ENCODE measurements at regions not wholly inside any gene's neighbourhood (a gene's known extent, or its start where the extent isn't known, plus 50 kb on each side); places are given as distances from the start of the nearest gene placed in this dataset.
"Not testable (repeated sequence)": the region's sequence is repeated elsewhere in the genome, so short reads cannot be mapped to it uniquely, and the experiment has no call there.

DNA sequence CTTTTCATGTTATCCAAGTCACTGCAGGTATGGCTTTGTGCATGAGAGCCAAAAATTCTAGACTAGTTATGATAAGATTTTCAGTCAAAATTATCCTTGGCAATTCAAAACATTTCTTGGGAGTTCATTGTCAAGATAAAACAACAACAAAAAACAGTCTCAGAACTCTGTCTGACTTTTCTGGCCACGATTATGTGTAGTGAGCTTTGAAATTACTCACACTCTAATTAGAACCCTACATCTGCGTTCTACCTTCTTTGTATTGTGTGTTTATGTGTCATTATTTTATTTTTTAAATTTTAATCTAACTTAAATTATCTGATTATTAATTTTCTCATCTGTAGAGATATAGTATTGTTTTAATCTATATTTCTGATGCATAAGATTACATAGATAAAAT is 459.2 kb downstream of the FRK start:
- H3K9me3 ChIP-seq (ENCODE audit: insufficient read depth, low read depth, low read length) = no peaks in the 10 kb centered on the region
- H3K27me3 ChIP-seq (ENCODE audit: insufficient read depth, low read length) = no peaks in the 10 kb centered on the region
- H3K4me3 ChIP-seq (ENCODE audit: low read length) = no peak overlapping the region
- no peak overlapping the region for H3K9ac ChIP-seq (ENCODE audit: low read depth, low read length)
- no peaks in the 10 kb centered on the region for H3K4me1 ChIP-seq (ENCODE audit: insufficient read depth, low read length)
- no peaks in the 10 kb centered on the region for H3K36me3 ChIP-seq (ENCODE audit: insufficient read depth, low read length)
- H3K27ac ChIP-seq (ENCODE audit: low read depth, low read length) = no peak overlapping the region
- WGBS = no CpG with 5 or more reads among the region's 2 CpGs

DNA sequence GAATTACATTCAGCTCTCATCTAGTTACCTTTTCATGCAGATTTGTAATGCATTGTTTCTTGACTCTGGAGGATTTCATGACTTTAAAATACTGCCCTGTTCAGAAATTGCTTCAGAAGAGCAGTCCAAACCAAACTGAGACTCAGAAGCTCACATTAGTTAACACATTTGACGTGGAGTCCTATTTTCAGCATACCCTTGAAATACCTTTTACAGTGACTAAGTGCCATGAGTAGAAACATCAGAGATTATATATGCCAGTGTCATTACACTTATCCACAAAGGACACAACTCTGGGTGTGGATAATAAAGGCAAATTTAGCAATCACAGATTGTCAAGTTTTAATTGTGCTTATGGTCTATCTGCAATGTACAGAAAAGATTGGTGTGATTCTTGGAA is 459.6 kb downstream of the FRK start:
- no peak overlapping the region for H3K9ac ChIP-seq (ENCODE audit: low read depth, low read length)
- WGBS = 95% methylated on average over 1 of the region's 1 CpG
- H3K4me1 ChIP-seq (ENCODE audit: insufficient read depth, low read length) = no peaks in the 10 kb centered on the region
- H3K9me3 ChIP-seq (ENCODE audit: insufficient read depth, low read depth, low read length) = no peaks in the 10 kb centered on the region
- H3K27ac ChIP-seq (ENCODE audit: low read depth, low read length) = no peak overlapping the region
- no peaks in the 10 kb centered on the region for H3K36me3 ChIP-seq (ENCODE audit: insufficient read depth, low read length)
- H3K27me3 ChIP-seq (ENCODE audit: insufficient read depth, low read length) = no peaks in the 10 kb centered on the region
- no peak overlapping the region for H3K4me3 ChIP-seq (ENCODE audit: low read length)

DNA sequence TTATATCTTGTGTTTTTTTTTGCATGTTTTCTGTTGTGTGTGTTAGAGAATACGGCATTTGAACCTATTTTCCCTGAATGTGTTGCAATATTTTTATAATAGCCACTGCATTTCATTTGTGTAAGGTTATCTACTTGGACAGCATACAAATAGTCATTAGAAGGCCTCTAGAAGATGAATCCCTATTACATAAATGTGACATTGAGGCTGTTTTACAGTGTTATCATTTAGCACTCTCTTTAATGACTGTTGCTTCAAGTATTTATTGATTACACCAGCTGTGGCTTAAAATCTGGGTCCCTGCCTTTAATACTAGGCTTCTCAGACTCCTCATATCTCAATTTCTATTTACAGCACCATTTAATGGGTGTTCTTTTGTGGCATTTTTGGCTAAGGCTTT is 465.8 kb downstream of the FRK start:
- Histone ChIP-seq H3K27ac (ENCODE audit: low read depth, low read length) (no peak overlapping the region), H3K36me3 (ENCODE audit: insufficient read depth, low read length) (no peaks in the 10 kb centered on the region), H3K9ac (ENCODE audit: low read depth, low read length) (no peak overlapping the region), H3K27me3 (ENCODE audit: insufficient read depth, low read length) (no peaks in the 10 kb centered on the region), H3K4me1 (ENCODE audit: insufficient read depth, low read length) (no peaks in the 10 kb centered on the region), H3K4me3 (ENCODE audit: low read length) (no peak overlapping the region), H3K9me3 (ENCODE audit: insufficient read depth, low read depth, low read length) (no peaks in the 10 kb centered on the region)
- 100% methylated on average over 1 of the region's 1 CpG for WGBS

- WGBS = 100% methylated on average over 1 of the region's 2 CpGs
- no peak overlapping the region for H3K4me3 ChIP-seq (ENCODE audit: low read length)
- H3K9me3 ChIP-seq (ENCODE audit: insufficient read depth, low read depth, low read length) = no peaks in the 10 kb centered on the region
- H3K27ac ChIP-seq (ENCODE audit: low read depth, low read length) = no peak overlapping the region
- H3K27me3 ChIP-seq (ENCODE audit: insufficient read depth, low read length) = no peaks in the 10 kb centered on the region
- no peak overlapping the region for H3K9ac ChIP-seq (ENCODE audit: low read depth, low read length)
- no peaks in the 10 kb centered on the region for H3K36me3 ChIP-seq (ENCODE audit: insufficient read depth, low read length)
- no peaks in the 10 kb centered on the region for H3K4me1 ChIP-seq (ENCODE audit: insufficient read depth, low read length)
Measured at GRCh38 chr6:115592025-115592424, 468.7 kb downstream of the FRK start.

DNA sequence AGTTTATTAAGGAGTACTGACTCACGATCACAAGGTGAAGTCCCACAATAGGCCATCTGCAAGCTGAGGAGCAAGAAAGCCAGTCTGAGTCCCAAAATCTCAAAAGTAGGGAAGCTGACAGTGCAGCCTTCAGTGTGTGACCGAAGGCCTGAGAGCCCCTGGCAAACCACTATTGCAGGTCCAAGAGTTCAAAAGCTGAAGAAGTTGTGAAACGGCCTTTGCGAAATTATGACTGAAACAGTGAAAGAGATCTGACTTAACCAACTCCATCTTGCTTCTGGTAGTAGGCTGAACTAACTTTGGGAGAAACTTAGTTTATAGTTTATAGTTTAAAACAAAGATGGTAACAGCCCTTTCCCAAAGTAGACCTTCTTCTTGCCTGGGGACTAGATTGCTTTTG is 471.6 kb downstream of the FRK start:
- WGBS = 95% methylated on average over 4 of the region's 4 CpGs
- H3K4me3 ChIP-seq (ENCODE audit: low read length); H3K27me3 ChIP-seq (ENCODE audit: insufficient read depth, low read length); H3K9ac ChIP-seq (ENCODE audit: low read depth, low read length); H3K36me3 ChIP-seq (ENCODE audit: insufficient read depth, low read length); H3K9me3 ChIP-seq (ENCODE audit: insufficient read depth, low read depth, low read length); H3K4me1 ChIP-seq (ENCODE audit: insufficient read depth, low read length); H3K27ac ChIP-seq (ENCODE audit: low read depth, low read length): not testable (repeated sequence)

DNA sequence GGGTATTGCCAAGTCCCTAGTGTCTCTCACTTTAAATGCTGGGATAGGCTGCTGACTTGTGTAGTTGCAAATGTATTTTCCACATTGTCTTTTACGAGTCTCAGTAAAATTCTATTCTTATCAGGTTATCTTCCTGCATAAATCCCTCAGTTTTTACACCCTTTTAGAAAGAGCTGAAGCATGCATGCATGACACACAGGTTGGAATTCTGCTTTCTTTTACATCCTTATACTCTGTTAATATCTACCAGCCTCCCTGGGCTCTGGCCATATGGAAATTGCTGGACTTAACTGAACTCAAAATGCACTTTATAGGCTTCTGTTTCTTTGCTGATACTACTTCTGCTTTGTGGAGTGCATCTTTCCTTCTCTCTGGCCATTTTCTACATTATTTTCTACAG is 477.4 kb downstream of the FRK start:
- H3K9me3 ChIP-seq (ENCODE audit: insufficient read depth, low read depth, low read length) = no peaks in the 10 kb centered on the region
- H3K9ac ChIP-seq (ENCODE audit: low read depth, low read length) = no peak overlapping the region
- H3K36me3 ChIP-seq (ENCODE audit: insufficient read depth, low read length) = no peaks in the 10 kb centered on the region
- no peak overlapping the region for H3K27ac ChIP-seq (ENCODE audit: low read depth, low read length)
- 97% methylated on average over 1 of the region's 1 CpG for WGBS
- H3K4me3 ChIP-seq (ENCODE audit: low read length) = no peak overlapping the region
- H3K27me3 ChIP-seq (ENCODE audit: insufficient read depth, low read length) = no peaks in the 10 kb centered on the region
- no peaks in the 10 kb centered on the region for H3K4me1 ChIP-seq (ENCODE audit: insufficient read depth, low read length)

DNA sequence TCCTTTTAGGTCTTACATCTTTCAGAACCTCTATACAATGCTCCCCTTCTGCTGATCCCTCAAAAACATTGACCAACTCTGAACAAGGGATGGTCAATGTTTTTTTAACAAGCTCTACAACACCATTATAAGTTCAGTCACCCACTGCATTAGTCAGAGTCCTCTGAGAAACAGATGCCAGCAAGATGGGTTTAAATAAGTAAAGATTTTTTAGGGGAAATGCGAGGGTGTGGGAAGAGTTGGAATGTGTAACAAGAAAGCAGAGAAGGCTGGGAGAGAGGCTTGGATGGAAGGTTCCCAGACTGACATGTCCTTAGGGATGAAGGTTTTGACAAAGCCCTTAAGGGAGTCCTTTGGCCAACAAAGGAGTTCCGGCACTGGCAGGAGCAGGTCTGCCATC is 478.3 kb downstream of the FRK start:
- H3K27ac ChIP-seq (ENCODE audit: low read depth, low read length) = no peak overlapping the region
- no peak overlapping the region for H3K9ac ChIP-seq (ENCODE audit: low read depth, low read length)
- H3K4me1 ChIP-seq (ENCODE audit: insufficient read depth, low read length) = no peaks in the 10 kb centered on the region
- no peaks in the 10 kb centered on the region for H3K9me3 ChIP-seq (ENCODE audit: insufficient read depth, low read depth, low read length)
- H3K27me3 ChIP-seq (ENCODE audit: insufficient read depth, low read length) = no peaks in the 10 kb centered on the region
- WGBS = 93% methylated on average over 2 of the region's 2 CpGs
- H3K36me3 ChIP-seq (ENCODE audit: insufficient read depth, low read length) = no peaks in the 10 kb centered on the region
- no peak overlapping the region for H3K4me3 ChIP-seq (ENCODE audit: low read length)

DNA sequence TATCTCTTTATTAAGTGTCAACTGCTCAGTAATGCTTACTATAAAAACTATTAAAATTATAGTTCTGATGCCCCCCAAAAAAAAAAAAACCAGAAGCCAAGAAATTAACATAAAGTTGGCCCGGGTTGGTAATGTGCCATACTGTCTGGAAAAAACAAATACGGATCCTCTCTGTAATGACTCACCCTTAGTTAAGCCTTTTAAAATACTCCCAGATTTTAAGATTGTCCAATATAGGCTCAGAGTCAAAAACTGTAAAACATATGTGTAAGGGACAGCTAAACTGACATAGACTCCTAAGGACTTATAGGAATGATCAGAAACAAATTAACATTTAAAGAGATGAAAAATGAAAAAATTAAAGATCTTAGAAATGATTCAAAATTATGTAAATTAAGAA is 481.1 kb downstream of the FRK start:
- not testable (repeated sequence) for H3K9ac ChIP-seq (ENCODE audit: low read depth, low read length); H3K4me1 ChIP-seq (ENCODE audit: insufficient read depth, low read length); H3K27me3 ChIP-seq (ENCODE audit: insufficient read depth, low read length); H3K27ac ChIP-seq (ENCODE audit: low read depth, low read length); H3K36me3 ChIP-seq (ENCODE audit: insufficient read depth, low read length); H3K9me3 ChIP-seq (ENCODE audit: insufficient read depth, low read depth, low read length); H3K4me3 ChIP-seq (ENCODE audit: low read length)
- no CpG with 5 or more reads among the region's 2 CpGs for WGBS

DNA sequence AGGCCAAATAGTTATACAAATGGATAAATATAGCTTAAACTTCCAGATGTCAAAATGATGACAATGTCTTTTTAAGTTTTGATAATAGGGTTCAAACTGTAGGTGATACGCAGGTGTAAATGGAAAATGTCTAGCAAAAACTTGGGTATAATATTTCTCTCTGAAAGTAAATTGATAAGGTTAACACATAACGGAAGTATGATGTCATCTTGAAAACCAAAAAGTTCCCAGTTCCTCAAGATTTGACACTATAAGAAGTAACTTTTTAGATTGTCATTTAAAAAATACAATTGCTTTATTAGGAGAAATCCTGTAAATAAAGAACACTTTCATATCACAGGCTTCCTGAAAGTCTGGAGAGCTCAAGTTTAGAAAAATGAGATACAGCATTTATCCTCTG is 483.4 kb downstream of the FRK start:
- H3K9me3 ChIP-seq (ENCODE audit: insufficient read depth, low read depth, low read length) = no peaks in the 10 kb centered on the region
- H3K9ac ChIP-seq (ENCODE audit: low read depth, low read length) = no peak overlapping the region
- H3K27me3 ChIP-seq (ENCODE audit: insufficient read depth, low read length) = no peaks in the 10 kb centered on the region
- H3K36me3 ChIP-seq (ENCODE audit: insufficient read depth, low read length) = no peaks in the 10 kb centered on the region
- no peak overlapping the region for H3K4me3 ChIP-seq (ENCODE audit: low read length)
- no peaks in the 10 kb centered on the region for H3K4me1 ChIP-seq (ENCODE audit: insufficient read depth, low read length)
- no peak overlapping the region for H3K27ac ChIP-seq (ENCODE audit: low read depth, low read length)
- WGBS = 93% methylated on average over 1 of the region's 2 CpGs

DNA sequence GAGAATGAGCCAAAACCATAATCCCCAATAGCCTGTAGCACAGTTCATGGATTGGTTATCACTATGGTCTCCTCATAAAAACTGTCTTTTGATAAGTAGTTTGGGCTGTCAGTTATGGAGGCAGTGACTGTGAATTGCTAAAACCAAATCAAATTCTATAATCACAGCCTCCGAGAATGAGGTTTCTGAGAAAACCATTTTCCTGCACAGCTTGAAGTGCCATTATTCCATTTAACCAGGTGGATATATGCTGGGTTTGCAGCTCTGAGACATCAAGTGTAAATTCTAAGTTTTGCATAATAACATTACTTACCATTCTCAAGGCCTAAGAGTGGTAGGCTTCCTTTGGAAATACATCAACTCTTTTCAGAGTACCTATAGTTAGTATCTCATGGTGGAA is 485.4 kb downstream of the FRK start:
- Histone ChIP-seq H3K27me3 (ENCODE audit: insufficient read depth, low read length) (no peaks in the 10 kb centered on the region), H3K9ac (ENCODE audit: low read depth, low read length) (no peak overlapping the region), H3K4me3 (ENCODE audit: low read length) (no peak overlapping the region), H3K9me3 (ENCODE audit: insufficient read depth, low read depth, low read length) (no peaks in the 10 kb centered on the region), H3K4me1 (ENCODE audit: insufficient read depth, low read length) (no peaks in the 10 kb centered on the region), H3K36me3 (ENCODE audit: insufficient read depth, low read length) (no peaks in the 10 kb centered on the region), H3K27ac (ENCODE audit: low read depth, low read length) (no peak overlapping the region)
- WGBS = no CpG with 5 or more reads among the region's 1 CpG

DNA sequence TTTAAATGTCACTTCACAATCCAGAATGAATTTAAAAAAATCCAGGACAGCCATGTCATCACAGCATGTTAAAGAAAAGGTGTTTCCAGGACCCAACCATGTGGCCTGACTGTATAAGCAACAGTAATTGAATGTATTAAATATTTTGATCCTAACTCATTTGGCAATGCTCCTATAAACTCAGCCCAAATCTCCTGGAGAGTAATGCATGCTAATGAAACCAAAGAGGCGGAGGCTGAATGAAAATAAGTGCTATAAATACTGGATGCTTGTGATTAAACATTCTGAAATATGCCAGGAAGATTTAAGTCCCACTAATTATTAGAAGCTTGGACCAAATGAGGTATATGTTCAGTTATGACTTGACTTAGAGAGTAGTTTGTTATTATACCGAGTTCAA is 486.8 kb downstream of the FRK start:
- H3K27ac ChIP-seq (ENCODE audit: low read depth, low read length) = no peak overlapping the region
- no peaks in the 10 kb centered on the region for H3K4me1 ChIP-seq (ENCODE audit: insufficient read depth, low read length)
- no peaks in the 10 kb centered on the region for H3K9me3 ChIP-seq (ENCODE audit: insufficient read depth, low read depth, low read length)
- WGBS = 87% methylated on average over 2 of the region's 2 CpGs
- H3K36me3 ChIP-seq (ENCODE audit: insufficient read depth, low read length) = no peaks in the 10 kb centered on the region
- H3K27me3 ChIP-seq (ENCODE audit: insufficient read depth, low read length) = no peaks in the 10 kb centered on the region
- no peak overlapping the region for H3K4me3 ChIP-seq (ENCODE audit: low read length)
- H3K9ac ChIP-seq (ENCODE audit: low read depth, low read length) = no peak overlapping the region

DNA sequence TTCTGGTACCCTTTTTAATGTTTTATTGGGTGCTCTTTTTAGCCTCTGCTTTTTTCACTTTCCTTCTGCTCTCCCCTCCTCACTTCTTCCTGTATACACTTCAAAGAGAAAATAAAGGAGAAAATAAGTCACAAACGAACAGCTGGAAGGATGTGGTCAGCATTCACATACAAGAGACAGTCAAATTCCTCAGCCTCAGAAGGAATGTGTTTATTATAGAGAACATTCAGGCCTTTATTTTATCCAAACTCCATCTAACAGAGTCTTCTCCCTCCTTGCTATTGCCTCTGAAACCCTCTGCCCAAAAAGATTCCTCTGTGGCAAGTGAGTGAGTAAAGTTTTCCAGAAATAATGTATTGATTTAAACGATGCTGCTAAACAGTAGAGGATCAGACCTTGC is 490.4 kb downstream of the FRK start:
- Histone ChIP-seq H3K27me3 (ENCODE audit: insufficient read depth, low read length) (no peaks in the 10 kb centered on the region), H3K4me3 (ENCODE audit: low read length) (no peak overlapping the region), H3K4me1 (ENCODE audit: insufficient read depth, low read length) (no peaks in the 10 kb centered on the region), H3K9me3 (ENCODE audit: insufficient read depth, low read depth, low read length) (no peaks in the 10 kb centered on the region), H3K9ac (ENCODE audit: low read depth, low read length) (no peak overlapping the region), H3K36me3 (ENCODE audit: insufficient read depth, low read length) (no peaks in the 10 kb centered on the region), H3K27ac (ENCODE audit: low read depth, low read length) (no peak overlapping the region)
- no CpG with 5 or more reads among the region's 2 CpGs for WGBS
